SH-SY5Y (cell line): ENCODE measurements at regions not wholly inside any gene's neighbourhood (a gene's known extent, or its start where the extent isn't known, plus 50 kb on each side); places are given as distances from the start of the nearest gene placed in this dataset.

ENCODE experiments used
- GATA2 ChIP-seq: IDR thresholded peaks from 2 replicates; pipeline ENCODE4 v1.6.1; 2011; ENCODE audit warnings: mild to moderate bottlenecking, low read depth, low read length
- GATA3 ChIP-seq: IDR thresholded peaks from 2 replicates; pipeline ENCODE4 v1.6.1; 2011; ENCODE audit warnings: low read depth, mild to moderate bottlenecking, low read length, moderate library complexity

DNA sequence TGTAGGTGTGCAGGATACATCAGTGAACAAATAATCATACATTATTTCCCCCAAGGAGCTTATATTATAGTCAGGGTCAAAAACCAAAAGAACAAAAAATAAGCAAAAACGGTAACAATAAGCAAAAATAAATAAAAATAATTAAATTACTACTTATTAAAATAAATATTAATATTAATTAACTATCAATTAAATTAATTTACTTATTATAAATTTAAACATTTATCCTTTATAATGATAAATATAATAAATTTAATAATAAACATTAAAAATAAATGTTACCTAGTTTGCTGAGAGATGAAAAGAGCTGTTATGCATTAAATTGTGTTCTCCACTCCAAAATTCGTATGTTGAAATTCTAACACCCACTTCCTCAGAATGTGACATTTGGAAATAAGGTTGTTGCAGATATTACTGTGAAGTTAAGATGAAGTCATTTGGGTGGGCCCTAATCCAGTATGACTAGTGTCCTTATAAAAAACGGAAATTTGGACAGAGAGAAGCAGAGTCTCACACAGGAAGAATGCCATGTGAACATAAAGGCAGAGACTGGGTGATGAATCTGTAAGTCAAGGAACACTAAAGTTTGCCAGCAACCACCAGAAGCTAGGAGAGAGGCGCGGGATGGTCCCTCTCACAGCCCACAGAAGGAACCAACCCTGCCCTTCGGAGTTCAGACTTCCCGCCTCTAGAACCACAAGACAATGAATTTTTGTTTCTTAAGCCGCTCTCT lies 67.2 kb upstream of the IBSP start:
- TF ChIP-seq GATA3 (no peak), GATA2 (no peak)
